GM19397 (cell line): ENCODE measurements at regions not wholly inside any gene's neighbourhood (a gene's known extent, or its start where the extent isn't known, plus 50 kb on each side); places are given as distances from the start of the nearest gene placed in this dataset.
"Not testable (repeated sequence)": the region's sequence is repeated elsewhere in the genome, so short reads cannot be mapped to it uniquely, and the experiment has no call there.

ENCODE experiments used
- ATAC-seq: cut with Tn5 transposase; IDR thresholded peaks from one replicate; pipeline ENCODE4 v1.9.1; 2021; ENCODE audit warnings: mild to moderate bottlenecking, moderate library complexity; ENCODE audit not compliant: unreplicated experiment

GRCh38 chr12:60437297-60437696, 841.5 kb downstream of the SLC16A7 start:
- ATAC-seq = no peak

- no peak for ATAC-seq
Measured at GRCh38 chr12:60441577-60441976, 845.7 kb downstream of the SLC16A7 start.

GRCh38 chr12:60451457-60451856, 855.6 kb downstream of the SLC16A7 start:
- no peak for ATAC-seq

GRCh38 chr12:60465060-60465459, 869.2 kb downstream of the SLC16A7 start:
- ATAC-seq = no peak

- ATAC-seq = no peak
Measured at GRCh38 chr12:60468546-60468945, 872.7 kb downstream of the SLC16A7 start.

- ATAC-seq = no peak
Measured at GRCh38 chr12:60475825-60476224, 880.0 kb downstream of the SLC16A7 start.

- no peak for ATAC-seq
Measured at GRCh38 chr12:60487284-60487683, 891.5 kb downstream of the SLC16A7 start.

GRCh38 chr12:60489071-60489470, 893.2 kb downstream of the SLC16A7 start:
- ATAC-seq = no peak

GRCh38 chr12:60494244-60494643, 898.4 kb downstream of the SLC16A7 start:
- no peak for ATAC-seq

GRCh38 chr12:60498656-60499055, 902.8 kb downstream of the SLC16A7 start:
- ATAC-seq = no peak

- ATAC-seq = no peak
Measured at GRCh38 chr12:60501124-60501729, 905.4 kb downstream of the SLC16A7 start.

- ATAC-seq = no peak
Measured at GRCh38 chr12:60522684-60523400, 927.0 kb downstream of the SLC16A7 start.

- no peak for ATAC-seq
Measured at GRCh38 chr12:60529261-60529660, 933.4 kb downstream of the SLC16A7 start.

GRCh38 chr12:60529723-60530122, 933.9 kb downstream of the SLC16A7 start:
- ATAC-seq = no peak

- no peak for ATAC-seq
Measured at GRCh38 chr12:60535363-60535762, 939.5 kb downstream of the SLC16A7 start.

- no peak for ATAC-seq
Measured at GRCh38 chr12:60539592-60539991, 943.8 kb downstream of the SLC16A7 start.

GRCh38 chr12:60568914-60569313, 973.1 kb downstream of the SLC16A7 start:
- no peak for ATAC-seq

GRCh38 chr12:60577607-60578006, 981.8 kb downstream of the SLC16A7 start:
- no peak for ATAC-seq

GRCh38 chr12:60587664-60588063, 991.8 kb downstream of the SLC16A7 start:
- ATAC-seq = not testable (repeated sequence)

- ATAC-seq = no peak
Measured at GRCh38 chr12:60594035-60594711, 998.3 kb downstream of the SLC16A7 start.

GRCh38 chr12:60602601-60603000, 1006.8 kb downstream of the SLC16A7 start:
- ATAC-seq = no peak

- ATAC-seq = not testable (repeated sequence)
Measured at GRCh38 chr12:60603475-60603874, 1007.6 kb downstream of the SLC16A7 start.
